ENCODE measurements at regions not wholly inside any gene's neighbourhood (a gene's known extent, or its start where the extent isn't known, plus 50 kb on each side); places are given as distances from the start of the nearest gene placed in this dataset.

DNA sequence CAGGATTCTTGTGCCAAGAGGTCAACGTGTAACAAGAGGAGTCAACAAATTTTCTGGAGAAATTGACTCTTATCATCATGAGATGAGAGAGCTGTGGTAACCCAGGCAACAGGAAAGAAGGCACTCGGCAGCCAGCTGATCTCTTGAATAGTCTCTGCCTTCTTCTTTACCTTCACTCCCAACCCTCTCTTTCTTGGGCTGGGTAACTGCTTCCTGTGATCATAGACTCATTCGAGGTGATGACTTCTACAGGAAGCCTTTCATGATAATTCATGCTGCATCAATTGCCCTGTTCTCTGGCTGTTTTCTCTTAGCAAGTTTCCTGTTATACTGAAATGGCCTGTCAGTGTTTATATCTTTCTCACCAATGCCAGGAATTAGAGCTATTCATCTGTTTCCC, 70.8 kb upstream of the FSTL5 start:
- DNase-seq (ENCODE audit: low spot score), result no peak

DNA sequence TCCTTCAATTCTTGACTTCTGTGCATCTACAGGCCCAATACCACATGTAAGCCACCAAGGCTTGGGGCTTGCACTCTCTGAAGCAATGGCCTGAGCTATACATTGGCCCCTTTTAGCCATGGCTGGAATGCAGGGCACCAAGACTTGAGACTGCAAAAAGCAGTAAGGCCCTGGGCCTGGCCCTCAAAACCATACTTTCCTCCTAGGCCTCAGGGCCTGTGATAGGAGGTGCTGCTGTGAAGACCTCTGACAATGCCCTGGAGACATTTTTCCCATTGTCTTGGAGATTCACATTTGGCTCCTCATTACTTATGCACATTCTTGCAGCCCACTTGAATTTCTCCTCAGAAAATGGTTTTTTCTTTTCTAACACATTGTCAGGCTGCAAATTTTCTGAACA, 68.5 kb upstream of the FSTL5 start:
- DNase-seq (ENCODE audit: low spot score), result no peak

DNA sequence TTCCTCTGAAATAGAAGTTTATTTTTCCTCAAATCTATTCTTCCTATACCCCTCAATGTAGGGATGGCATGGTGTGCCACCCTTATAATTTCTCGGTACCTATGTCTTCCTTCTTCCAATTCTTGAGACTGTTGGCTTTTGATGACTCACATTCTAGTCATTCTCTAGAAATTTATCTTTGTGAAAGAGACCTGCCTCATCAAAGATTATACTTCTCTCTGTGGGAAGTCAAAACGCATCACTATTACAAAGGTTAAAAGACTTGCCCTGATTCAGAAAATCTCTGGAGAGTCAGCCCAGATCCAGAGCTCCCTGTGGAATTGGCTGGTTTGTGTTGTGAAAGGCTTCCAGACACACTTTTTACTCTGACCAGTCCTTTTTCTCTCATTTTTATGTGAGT, 65.9 kb upstream of the FSTL5 start:
- DNase-seq (ENCODE audit: low spot score), result no peak

DNA sequence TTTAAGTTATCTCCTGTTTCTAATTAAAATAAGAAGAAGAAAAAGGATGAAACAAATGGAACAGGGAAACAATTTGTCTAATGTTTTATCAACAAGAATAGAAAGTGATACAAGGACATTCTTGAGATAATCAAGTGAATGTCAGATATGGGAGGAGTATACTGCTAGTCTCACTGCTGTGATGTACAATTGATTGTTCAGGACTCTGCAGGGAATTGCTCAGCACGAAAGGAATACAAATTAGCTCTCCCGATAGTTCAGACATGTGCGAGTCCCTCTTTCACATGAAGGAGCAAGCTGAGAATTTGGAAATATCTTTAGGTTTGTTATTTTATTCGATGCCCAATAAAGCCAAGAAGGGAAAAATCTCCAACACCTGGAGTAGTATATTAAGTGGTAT, 57.3 kb upstream of the FSTL5 start:
- no peak for DNase-seq (ENCODE audit: low spot score)
